GM21360 (cell line): ENCODE measurements at regions not wholly inside any gene's neighbourhood (a gene's known extent, or its start where the extent isn't known, plus 50 kb on each side); places are given as distances from the start of the nearest gene placed in this dataset.

ENCODE experiments used
- ATAC-seq: cut with Tn5 transposase; IDR thresholded peaks from one replicate; pipeline ENCODE4 v1.9.1; 2021; ENCODE audit warnings: mild to moderate bottlenecking, moderate library complexity; ENCODE audit not compliant: unreplicated experiment

DNA sequence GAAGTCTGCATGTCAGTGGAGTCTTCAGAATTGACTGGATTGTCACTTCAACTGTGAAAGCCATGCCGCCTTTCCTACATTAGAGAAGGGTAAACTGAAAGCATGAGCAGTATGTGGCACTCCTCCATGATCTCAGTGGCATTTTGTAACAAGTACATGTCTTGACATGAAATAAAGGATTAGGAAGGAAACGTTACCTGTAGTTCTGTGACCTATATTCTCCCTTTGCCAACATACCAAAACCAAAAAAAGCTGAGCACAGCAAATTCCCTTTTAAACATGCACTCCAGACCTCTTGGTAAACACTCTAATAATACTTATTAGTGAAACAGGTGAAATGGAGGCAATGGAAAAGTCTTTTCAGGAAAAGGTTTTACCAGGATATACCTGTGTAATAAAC, 344.2 kb downstream of the GRIA2 start:
- ATAC-seq: no peak

DNA sequence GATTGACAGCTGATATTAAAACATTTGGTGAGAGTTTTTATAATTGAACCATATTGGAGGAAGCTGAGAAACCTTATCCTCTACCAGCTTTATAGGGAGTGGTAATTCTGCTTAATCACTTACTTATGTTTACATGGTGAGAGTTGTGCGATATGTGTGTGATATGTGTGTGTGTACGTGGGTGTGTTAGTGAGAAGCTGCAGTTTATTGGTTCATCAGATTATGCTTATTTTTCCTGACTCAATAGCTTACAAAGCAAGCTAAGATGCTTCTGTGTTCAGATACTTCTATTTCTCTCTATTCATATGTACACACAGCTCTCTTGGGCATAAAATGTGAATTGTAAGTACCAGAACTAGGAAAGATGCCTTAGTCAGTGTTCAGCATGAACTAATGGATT, 343.7 kb downstream of the GRIA2 start:
- ATAC-seq: no peak

DNA sequence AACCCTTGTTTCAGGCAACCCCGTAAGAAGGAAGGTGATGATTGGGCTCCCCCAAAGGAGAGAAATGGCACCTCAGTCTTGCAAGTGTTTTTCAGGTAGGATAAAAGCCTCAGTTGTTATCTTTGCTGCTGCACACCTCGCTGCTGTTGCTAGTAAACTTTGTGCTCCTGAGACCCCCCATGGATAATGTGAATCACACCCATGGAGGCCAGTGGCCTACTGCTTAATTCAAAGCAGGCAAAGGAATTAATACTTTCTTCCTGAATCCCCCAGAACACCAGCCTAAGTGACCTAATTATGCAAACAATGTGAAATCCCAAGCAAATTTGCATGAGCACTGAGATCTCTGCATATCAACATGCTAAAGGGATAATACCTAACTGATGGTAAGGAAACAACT, 337.5 kb downstream of the GRIA2 start:
- no peak for ATAC-seq

DNA sequence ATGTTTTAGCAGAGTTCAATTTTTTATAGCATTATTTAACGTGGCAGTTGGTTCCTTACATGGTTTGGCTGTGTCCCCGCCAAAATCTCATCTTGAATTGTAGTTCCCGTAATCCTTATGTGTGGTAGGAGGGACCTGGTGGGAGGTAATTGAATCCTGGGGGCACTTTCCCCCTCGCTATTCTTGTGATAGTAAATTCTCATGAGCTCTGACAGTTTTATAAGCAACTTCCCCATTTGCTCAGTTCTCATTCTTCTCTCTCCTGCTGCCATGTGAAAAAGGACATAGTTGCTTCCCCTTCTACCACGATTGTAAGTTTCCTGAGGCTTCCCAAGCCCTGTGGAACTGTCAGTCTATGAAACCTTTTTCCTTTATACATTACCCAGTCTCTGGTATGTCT, 329.5 kb downstream of the GRIA2 start:
- ATAC-seq: no peak

DNA sequence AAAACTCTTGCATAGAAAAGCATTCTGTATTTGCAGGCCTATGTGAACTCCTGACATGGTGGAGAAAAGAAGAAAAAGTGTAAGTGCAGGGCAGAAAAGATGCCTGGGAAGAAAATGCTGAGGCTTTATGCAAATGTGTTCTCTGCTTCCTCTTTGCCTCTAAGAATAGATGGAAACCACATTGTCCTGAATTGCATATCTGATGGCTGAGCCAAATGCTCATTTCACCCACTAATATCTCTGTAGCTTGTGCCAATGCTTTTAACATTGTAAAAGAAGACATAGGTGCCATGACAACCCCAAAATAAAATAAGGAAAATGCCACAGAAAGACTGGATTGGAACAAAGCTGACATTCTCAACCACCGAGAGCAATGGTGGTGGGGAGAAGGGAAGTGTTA, 307.4 kb downstream of the GRIA2 start:
- ATAC-seq: no peak

DNA sequence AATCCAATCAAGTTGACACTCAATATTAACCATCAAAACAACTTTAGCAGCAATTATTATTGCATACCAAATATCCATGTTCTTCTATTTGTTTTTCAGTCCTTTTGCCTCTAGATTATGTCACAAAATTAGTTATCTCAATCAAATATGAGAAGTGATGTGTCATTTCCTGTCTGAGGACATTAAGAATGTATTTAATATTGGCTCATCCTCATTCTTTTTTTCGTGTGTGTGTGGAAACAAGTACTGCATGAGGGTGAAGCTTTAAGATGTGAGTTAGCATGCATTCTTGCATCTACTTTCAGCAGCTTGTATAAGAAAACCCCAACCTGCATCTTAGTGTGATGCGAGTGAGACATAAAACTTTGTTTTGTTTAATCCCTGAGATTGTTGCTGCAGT, 301.4 kb downstream of the GRIA2 start:
- no peak for ATAC-seq

DNA sequence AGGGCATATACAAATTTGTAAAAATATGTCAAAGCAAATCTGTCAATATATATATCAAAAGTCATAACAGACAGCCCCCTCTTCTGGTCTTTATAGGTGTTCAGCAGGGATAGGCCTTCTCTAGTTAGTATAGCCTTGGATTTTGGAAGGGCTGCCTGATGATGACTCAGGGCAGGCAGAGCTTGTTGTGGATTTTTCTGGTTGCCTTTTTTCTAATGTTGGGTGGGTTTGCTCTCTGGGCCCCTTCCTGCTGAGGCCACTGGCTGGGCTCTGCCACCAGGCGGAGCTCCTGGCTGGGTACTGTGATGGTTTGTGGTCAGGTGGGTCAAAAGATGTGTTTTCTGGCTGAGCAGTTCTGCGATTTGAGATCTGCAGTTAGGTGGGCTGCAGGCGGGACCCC, 294.2 kb downstream of the GRIA2 start:
- ATAC-seq: no peak

DNA sequence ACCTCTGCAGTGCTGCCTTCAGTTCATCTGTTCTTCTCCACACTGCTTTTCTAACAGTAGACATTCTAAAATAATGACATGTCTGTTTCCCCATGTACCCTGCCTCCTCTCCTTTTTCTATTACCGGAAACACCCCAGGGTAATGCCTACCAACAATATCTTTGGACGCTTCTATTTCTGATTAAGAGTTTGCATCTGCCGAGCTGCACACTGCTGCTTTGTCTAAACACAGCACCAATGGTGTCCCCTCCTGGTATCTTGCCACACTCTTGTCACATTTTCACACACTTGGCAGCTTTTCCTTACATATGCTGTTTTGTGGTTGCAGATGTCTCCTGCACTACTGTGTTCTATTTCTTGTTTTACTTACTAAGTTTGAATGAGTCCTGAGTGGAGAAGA, 288.8 kb downstream of the GRIA2 start:
- no peak for ATAC-seq

DNA sequence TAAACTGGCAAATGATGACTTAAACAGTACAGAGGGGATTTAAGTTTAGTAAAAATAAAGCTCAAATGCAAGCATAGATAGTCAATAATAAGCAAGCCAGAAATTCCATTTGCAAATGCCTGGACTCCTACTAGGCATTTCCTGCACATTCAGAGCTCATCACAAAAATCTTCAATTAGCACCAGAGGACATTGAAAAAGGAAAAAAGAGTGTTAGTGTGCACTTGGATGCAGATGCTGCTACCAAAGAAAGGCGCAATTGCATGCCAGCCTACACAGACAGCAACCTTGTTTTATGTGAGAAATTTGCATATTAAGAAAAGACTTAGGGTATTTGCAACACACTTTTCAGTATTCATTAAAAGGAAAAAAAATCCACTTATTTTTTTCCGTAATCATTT, 282.1 kb downstream of the GRIA2 start:
- ATAC-seq: no peak

DNA sequence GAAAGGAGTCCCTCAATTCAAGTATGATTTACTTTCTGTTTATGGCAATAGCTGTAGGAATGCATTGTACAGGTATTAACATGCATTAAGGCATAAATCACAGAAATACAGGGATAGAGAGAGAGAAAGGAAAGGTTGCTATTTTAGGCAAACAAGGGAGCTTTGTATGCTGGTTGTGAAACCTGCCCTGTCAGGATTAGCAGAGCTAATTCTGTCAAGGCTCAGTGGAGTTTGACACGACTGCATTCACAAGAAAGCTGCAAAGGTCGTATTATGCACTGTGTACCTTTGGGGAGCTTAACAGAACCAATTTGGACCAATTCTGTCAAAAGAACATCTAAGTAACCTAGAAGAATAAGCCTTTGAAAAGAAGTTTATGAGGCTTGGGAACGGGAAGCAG, 239.3 kb downstream of the GRIA2 start:
- ATAC-seq: no peak

DNA sequence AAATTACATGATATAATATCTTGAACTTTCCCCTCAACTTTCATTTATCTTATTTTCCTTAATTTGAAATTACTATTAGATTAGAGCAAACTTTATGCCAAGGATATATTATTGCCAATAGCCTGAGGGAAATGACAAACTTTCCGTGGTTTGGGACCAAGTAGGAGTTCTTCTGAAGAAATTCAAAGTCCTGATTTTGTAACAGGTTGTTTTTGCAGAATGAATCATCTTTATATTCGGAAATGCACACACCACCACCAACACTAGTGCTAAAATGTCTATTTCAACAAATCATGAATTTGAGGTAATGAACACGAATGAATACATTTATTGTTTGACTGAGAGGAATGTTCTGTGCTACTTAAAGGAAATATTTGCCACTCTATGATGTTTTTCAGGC, 226.7 kb downstream of the GRIA2 start:
- no peak for ATAC-seq

DNA sequence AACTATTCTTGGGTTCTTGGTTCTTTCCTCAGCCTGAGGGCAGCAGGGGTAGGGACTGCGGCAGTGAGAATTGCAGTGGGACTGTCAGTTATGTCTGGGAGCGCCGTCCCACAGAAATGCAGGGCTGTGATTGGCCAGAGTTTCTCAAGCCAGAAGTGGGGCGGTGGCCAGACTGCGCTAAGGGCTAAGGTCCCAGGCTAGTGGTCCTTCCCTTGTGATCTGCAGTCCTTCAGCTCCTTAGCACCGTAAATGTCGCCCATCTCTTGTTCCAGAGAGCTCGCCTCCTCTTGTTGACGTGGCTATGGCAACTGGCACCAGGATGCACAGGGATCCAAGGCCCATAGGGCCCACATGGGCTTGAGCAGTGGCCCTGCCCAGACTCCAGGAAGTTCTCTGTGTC, 223.5 kb downstream of the GRIA2 start:
- no peak for ATAC-seq

DNA sequence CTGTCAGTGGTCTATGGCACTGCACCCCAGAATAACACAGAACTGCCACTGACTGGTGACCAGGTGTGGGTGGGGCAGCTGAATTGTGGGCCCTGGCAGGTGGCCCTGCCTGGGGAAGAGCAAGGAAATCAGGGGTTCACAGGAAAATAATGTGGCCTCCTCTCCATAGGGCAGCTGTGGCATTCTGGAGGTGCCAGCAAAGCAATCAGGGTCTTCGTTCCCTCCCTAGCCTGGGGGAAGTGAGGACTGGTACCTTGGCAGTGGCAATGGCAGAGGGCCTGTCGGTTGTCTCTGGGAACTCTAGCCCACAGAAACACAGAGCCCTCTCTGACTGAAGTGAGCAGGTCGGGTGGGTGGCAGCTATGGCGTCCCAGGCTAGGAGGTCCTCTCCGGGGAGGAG, 223.0 kb downstream of the GRIA2 start:
- ATAC-seq: no peak

DNA sequence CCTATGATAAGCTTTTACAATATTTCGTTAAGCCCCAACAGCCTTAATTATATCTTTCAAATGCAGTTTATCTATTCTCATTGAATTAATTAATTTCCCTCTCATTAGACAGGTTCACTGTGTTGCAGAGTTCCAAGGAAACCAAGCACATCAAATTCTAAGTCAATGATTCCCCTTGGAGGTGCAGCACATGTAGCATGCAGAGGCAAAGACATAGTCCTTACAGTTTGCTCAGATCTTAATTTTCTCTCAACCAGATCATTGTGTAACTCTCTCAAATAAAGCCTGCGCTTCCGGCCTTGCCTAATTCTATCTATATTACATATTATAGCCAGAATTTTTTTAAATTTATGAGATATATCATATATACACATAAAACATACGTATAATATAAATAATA, 205.4 kb downstream of the GRIA2 start:
- ATAC-seq: no peak

DNA sequence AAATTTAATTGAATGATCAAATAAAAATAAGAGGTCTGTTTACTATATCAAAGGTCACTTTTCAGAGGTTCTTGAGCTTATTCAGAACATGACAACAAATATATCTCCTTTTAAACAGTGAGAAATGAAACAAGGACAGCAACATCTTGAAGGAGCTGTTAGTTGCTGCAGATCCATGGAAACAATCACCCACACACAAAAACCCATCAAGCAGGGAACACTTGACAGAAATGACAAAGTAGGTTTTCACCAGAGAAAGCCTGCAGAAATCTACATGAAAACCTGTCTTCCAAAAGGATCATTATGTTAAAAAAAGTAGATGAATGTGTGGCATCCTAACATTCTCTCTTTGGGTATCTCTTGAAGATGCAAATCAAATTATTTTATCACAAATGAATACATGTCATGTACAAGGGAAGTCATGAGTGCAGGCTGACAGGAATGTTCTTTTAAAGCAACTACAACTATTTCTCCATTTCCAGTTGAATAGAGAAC, 203.0 kb downstream of the GRIA2 start:
- no peak for ATAC-seq

DNA sequence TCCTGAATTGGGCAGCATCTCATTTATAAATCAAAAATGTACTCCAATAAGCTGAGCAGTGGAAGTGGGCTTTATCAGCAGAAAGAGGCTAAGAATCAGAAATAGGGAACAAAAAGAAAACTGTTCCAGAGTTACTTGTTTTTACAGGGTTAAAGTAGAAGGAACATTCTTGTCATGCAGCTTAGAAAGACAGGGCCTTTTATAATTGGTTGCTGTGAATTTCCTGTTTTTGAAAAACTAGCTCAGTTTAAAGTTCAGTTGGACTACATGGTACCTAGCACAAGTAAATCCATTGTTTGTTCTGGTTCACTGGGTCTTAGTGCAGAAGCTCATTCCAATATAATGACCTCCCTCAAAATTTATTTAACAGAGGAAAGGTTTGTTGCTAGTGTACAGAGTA, 200.8 kb downstream of the GRIA2 start:
- no peak for ATAC-seq
